Right lobe of liver (tissue), 4 donors: ENCODE measurements at regions not wholly inside any gene's neighbourhood (a gene's known extent, or its start where the extent isn't known, plus 50 kb on each side); places are given as distances from the start of the nearest gene placed in this dataset.

Experiments
- POLR2A ChIP-seq: fragments of 450-650 bp; IDR thresholded peaks from one replicate; pipeline ENCODE4 v1.6.1; 2017; ENCODE audit warnings: antibody characterized with exemption, mild to moderate bottlenecking
- TF ChIP-seq, protein P1 (sequence below), 4 donors: fragments of 200-600 bp in 3 of 4; fragments of 450-650 bp in 1 of 4; IDR thresholded peaks; one replicate each; pipeline versions ENCODE4 v1.5.1 to v1.8.0; 2016 to 2022; ENCODE audit warnings: antibody characterized with exemption in 4 of 4, mild to moderate bottlenecking in 2 of 4
- donor health status: DM: no; HTN: no; CAD: no.
- donor health status: DM: no; HTN: no; CAD: no.
- donor health status: DM: no; HTN: yes; CAD: no.

DNA sequence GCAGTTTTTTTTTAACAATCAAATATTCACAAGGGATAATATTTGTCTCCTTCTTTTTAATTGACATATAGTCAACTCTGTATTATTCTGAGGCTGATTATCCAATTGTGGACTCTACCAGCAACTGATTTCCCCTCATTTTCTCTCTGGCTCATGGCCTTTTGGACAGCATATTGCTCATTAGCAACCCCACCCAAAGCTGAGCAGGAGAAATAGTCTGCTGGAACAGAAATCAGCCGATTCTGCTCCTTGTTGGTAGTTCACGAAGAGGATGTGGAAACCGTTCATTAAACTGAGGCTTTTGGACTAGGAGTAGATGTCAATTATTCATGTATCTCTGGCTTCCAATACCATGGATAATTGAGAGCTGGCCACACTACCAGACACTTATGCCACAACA is 428.4 kb upstream of the INTU start:
- TF ChIP-seq, protein P1, sequence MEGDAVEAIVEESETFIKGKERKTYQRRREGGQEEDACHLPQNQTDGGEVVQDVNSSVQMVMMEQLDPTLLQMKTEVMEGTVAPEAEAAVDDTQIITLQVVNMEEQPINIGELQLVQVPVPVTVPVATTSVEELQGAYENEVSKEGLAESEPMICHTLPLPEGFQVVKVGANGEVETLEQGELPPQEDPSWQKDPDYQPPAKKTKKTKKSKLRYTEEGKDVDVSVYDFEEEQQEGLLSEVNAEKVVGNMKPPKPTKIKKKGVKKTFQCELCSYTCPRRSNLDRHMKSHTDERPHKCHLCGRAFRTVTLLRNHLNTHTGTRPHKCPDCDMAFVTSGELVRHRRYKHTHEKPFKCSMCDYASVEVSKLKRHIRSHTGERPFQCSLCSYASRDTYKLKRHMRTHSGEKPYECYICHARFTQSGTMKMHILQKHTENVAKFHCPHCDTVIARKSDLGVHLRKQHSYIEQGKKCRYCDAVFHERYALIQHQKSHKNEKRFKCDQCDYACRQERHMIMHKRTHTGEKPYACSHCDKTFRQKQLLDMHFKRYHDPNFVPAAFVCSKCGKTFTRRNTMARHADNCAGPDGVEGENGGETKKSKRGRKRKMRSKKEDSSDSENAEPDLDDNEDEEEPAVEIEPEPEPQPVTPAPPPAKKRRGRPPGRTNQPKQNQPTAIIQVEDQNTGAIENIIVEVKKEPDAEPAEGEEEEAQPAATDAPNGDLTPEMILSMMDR (IDR thresholded peaks at IDR 0.05): no peak
- no peak for TF ChIP-seq POLR2A
